Germinal center (tissue), 1 donor: ENCODE measurements at regions not wholly inside any gene's neighbourhood (a gene's known extent, or its start where the extent isn't known, plus 50 kb on each side); places are given as distances from the start of the nearest gene placed in this dataset.
"Not testable (repeated sequence)": the region's sequence is repeated elsewhere in the genome, so short reads cannot be mapped to it uniquely, and the experiment has no call there.

Experiments
- DNase-seq: peaks from one replicate; pipeline ENCODE4 v3.0.0; 2012; ENCODE audit warnings: mixed read lengths, low spot score

DNA sequence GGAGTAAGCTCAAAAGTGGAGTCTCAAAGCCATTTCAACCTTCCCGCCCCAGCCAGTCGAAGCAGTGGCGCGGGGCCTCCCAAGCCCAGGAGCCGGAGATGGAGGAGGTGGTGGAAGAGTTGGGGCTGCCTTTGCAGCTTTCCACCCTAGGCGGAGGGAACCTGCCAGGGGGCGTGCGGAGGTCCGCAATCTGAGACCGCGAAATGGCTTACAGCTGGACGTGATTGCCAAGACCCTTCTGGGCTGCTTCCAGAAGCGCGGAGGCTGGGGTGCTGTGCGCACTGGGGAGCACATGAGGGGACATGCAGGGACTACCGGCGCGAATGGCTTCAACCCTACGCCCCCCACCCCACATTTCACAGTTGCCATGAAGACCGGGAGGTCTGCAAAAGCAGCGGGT, 86.2 kb downstream of the PRR15 start:
- DNase-seq, result no peak

DNA sequence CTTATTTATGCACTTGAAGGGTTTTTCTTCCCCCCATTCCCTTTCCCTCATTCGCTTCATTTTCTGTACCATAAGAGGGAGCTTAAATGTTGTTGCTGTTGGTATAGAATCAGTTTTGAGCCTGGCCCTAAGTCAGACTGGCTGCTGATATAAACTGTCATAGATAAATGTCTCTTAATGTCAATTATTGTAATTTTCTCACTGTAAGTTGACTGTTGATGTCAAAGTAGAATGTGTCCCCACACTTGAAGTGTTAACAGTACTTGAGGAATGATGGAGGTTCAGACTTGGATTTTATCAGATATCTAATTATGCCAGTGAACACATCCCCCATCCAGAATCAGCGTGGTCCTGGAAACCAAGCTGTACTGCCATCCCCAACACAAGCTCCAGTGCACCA, 87.8 kb downstream of the PRR15 start:
- no peak for DNase-seq

DNA sequence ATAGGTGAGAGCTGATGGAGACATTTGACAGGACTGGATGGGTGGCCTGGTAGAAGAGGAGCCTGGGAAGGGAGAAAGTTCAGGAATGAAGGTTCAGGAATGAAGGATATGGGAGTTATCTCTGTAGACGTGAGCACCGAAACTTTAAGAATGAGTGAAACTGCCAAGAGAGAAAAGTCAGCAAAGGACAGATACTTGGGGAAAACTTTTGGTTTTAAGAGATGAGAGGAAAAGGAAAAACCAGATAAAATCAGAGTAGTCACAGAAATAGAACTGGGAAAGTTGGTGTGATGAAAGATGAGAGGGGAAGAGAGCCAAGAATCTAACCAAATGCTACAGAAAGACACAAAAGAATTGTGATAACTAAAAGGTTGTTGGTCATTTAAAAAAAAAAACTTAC, 88.9 kb downstream of the PRR15 start:
- no peak for DNase-seq

DNA sequence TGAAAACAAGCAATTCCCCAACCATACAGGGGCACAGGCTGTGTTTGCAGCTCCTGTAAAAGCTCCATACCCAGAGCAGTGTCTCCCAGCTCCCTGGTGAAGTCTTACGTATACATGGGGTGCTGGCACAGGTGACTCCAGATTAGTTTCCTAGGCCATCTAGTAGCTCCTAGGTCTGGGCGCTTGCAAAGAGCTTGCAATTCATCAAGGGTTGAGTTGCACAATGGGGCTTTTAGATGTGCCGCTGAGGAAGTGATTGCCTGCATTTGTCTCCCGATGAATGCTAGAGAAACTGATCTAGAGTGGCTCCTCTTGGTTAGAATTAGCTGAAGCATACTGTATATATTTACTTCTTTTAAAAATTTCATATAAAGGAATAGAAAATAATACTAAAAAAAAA, 90.7 kb downstream of the PRR15 start:
- not testable (repeated sequence) for DNase-seq

DNA sequence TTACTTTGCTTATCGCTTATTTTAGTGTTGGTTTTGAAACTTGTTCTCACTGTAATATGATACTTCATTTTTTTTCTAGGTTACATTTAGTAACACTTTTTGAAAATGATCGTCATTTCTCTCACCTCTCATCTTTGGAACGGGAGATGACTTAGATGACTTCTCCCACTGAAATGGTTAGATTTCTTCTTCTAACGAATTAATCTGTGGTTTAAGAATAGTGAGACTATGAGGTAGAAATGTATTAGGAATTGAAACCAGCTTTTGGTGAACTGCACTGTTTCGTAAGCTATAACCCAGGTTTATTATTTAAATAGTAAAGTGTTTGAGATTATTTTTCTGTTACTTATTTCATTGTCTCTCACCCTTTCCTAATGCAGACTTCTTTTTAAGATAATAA, 93.7 kb downstream of the PRR15 start:
- DNase-seq, result no peak

DNA sequence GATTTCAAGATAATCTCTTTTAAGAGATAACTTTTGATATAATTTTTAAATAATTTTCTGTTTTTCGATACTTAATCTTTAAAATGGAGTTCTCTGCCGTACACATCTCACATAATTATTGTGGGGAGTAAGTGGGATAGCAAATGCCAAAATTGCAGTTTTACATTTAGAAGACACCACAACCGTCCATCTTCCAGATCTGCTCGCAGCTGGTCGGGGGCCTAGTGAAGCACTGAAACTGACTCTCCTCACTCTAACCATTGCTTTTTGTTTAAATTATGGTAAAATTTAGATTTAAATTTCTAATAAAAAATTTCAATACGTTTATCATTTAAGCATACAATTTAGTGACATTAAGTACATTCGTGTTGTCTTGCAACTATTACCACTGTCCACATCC, 94.2 kb downstream of the PRR15 start:
- DNase-seq, result no peak

DNA sequence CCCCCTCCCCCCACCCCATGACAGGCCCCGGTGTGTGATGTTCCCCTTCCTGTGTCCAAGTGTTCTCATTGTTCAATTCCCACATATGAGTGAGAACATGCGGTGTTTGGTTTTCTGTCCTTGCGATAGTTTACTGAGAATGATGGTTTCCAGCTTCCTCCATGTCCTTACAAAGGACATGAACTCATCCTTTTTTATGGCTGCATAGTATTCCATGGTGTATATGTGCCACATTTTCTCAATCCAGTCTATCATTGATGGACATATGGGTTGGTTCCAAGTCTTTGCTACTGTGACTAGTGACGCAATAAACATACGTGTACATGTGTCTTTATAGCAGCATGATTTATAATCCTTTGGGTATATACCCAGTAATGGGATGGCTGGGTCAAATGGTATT, 95.6 kb downstream of the PRR15 start:
- not testable (repeated sequence) for DNase-seq

DNA sequence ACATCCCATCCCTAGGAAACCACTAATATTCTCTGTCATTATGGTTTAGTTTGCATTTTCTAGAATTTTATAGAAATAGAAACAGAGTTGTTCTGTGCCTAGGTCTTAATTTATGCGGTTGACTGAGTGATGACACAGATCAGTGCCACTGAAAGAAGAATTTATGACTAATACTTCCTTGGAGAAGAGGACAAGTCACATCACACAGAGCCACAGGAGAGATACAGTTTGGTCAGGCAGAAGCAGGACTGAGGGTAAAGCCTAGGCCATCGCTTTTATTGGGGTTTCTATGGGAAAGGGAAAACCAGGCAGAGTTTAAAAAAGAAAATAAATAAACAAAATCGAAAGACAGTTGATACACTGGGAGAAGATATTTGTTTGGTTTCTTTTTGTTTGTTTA, 99.3 kb downstream of the PRR15 start:
- DNase-seq, result not testable (repeated sequence)

DNA sequence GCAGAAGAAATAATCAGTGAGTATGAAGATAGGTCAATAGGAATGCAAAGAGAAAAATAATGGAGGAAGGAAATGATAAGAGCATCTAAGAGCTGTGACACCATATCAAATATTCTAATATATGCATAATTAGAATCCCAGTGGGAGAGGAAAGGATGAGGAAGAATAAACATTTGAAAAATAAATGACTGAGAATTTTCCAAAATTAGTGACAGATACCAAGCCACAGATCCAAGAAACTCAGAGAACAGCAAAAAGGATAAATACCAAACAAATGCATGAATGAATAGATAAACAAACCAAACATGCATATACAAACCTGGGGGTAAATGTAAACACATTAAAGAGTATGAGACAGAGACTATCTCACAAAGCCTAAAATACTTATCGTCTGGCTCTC, 101.4 kb downstream of the PRR15 start:
- DNase-seq, result not testable (repeated sequence)

DNA sequence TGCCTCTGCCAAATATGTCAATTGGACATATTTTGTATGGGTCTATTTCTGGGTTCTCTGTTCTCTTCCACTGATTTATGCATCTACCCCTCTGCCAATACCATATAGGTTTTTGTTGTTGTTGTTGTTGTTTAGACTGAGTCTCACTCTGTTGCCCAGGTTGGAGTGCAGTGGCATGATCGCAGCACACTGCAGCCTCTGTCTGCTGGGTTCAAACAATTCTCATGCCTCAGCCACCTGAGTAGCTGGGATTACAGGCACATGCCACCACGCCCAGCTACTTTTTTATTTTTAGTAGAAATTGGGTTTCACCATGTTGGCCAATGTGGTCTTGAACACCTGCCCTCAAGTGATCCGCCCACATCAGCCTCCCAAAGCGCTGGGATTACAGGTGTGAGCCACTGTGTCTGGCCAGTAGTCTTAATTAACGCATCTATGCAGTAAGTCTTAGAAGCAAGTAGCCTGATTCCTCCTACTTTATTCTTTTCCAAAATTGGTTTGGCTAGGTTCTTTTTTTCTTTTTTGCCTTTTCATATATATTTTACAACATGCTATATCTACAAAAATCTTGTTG, 103.5 kb downstream of the PRR15 start:
- not testable (repeated sequence) for DNase-seq

DNA sequence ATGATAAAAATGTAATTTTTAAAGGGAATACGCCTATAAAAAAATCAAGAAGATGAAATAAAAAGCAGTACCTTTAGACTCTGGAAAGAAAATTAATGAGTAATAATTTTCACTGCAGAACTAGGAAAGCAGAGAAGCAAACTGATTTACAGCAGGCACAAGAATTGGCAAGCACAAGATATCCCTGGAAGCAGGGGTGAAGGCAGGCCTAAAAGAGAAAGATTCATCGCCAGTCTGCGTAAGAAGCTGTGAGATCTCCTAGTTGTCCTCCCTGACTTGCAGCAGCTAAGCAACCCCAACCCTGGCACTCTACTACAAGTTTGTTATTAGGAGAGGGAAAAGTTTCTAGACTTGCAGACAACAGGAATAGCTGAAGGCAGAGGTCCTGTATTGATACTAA, 107.7 kb downstream of the PRR15 start:
- DNase-seq, result not testable (repeated sequence)

DNA sequence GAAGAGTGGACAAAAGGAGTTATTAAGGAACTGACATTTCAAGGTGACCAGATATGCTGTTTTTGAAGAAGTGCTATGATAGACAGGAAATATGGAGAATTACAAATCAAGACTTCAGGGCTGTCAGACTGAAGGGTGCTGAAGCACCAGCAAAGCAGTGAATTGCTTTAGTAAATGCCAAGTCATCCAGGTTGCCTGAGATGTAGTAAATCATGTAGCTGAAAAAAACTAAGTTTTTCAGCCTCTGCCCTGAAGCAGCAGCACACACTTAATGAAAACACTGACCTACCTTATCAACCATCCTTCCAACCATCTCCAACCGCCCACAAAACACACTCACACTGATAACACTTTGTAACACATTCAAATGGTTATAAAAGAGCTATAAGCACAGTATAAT, 110.0 kb downstream of the PRR15 start:
- not testable (repeated sequence) for DNase-seq

DNA sequence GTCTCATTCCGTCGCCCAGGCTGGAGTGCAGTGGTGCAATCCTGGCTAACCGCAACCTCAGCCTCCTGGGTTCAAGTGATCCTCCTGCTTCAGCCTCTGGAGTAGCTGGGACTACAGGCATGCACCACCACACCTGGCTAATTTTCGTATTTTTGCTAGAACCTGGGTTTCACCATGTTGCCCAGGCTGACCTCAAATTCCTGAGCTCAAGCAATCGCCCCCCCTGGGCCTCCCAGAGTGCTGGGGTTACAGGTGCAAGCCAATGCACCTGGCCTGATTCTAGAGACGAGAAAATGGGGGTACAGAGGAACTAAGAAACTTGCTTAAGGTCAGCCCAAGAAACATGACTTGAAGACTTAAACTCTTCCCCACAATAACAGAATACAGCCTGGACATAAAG, 111.0 kb downstream of the PRR15 start:
- DNase-seq, result not testable (repeated sequence)

DNA sequence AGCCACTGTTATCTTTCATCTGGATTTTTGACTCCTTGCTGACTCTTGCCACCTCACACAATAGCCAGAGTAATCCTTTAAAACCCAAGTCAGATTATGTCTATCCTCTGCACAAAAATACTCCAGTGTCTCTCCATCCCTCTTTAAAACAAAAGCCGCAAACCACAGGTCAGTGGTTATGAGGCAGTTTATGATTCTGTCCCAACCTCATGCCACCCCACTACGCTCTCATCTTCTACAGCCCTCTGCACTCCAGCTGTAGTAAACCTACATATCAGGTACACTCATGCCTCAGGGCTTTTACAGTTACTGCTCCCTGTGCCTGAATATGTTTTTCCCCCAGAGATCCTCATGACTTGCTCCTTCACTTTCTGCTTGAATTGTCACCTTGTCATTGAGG, 113.6 kb downstream of the PRR15 start:
- DNase-seq, result not testable (repeated sequence)

DNA sequence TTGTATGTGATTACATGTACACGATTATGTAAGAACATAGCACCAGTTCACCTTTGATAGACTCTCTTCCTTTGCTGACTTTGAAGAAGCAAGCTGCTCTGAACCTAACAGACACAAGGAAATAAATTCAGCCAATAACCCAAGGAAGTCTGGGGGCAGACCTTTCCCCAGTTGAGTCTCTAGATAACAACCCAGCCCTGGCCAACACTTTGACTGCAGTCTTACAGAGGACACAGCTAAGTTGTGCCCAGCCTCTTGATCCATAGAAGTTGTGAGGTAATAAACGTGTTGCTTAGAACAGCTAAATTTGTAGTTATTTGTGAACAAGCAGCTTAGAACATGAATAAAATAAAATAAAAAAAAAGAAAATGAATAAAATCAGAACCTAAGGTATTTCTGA, 116.3 kb downstream of the PRR15 start:
- not testable (repeated sequence) for DNase-seq

DNA sequence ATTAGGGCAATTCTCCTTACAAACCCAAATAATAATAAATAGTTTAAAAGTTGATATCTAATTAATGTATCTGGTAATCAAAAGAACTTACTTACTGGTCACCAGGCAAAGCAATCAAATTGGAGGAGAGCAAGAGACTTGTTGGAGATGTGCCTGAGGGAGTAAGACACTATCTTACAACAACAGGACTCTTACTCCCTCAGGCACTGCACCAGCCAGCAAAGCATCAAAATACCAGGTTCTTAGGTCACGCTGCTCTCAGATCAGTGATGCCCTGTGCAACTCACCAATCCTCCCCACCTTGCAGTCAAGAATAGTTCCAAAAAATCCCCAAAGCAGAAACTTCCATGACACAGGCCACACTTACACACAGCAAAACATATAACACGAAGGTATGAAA, 117.0 kb downstream of the PRR15 start:
- not testable (repeated sequence) for DNase-seq

DNA sequence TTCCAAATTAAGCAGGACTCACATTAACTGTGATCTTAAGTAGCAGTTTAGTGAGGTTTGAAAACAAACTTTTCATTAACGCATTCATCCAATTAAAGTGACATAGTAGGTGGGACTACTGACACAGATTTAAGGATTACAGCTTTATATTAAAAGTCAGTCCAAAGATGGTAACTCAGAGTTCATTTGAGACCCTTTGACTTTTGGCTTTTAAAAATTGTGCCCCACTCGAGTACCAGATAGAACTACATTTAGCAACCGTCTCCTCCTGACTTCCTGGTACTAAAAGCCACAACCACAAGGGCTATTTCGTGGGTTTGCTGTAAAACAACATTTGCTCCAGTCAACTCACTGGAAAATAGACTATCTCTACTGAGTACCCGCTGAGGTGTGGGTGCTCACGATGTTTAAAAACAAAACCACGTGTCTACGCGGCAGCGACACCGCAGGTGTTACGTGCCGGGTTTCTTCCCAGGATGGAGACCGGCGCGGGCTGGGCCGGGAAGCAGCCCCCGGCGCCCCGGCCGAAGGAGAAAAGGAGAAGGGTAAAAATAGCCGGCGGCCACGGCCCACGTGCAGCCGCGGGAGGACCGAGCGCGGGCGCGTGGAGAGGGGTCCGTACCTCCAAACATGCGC, 120.6 kb downstream of the PRR15 start:
- not testable (repeated sequence) for DNase-seq

DNA sequence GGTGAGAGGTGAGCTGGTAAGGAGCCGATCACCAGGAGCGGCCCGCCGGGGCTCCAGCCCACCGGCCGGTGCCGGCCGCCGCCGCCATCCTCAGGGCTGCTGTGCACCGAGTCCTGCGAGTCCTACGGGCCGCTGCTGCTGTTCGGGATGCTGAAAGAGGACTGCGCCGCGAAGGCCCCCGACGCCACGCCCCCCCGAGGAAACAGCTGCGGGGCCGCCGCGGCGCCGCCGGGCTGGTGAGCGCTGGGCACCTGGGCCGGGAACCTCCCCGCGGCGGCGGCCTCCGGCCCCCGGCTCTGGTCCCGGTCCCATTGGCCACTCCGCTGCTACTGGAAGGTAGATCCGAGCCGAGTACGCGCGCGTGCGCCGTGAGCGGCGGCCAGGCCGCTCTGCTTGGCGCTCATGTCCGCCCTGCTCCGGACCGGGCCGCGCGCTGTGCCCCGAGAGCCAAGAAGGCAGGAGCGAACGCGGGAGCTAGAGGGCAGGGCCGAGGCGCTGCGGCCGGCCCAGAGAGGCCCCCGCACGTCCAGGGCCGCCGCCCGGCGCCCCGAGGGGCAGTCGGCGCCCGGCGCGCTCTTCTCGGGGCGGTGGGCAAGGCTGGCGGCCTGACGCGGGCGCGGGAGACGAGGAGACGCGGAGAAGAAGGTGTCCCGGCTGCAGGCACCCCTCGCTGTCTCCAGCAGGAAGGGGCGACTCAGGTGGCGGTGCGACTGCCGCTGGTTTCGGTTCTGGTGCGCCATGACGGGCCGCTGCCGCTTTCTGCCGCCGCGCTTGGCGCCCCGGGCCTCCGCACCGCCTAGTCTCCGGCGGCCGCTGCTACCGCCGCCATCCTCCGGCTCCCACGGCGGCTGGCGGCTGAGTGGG, 121.3 kb upstream of the WIPF3 start:
- peak; percentile 46 for DNase-seq

DNA sequence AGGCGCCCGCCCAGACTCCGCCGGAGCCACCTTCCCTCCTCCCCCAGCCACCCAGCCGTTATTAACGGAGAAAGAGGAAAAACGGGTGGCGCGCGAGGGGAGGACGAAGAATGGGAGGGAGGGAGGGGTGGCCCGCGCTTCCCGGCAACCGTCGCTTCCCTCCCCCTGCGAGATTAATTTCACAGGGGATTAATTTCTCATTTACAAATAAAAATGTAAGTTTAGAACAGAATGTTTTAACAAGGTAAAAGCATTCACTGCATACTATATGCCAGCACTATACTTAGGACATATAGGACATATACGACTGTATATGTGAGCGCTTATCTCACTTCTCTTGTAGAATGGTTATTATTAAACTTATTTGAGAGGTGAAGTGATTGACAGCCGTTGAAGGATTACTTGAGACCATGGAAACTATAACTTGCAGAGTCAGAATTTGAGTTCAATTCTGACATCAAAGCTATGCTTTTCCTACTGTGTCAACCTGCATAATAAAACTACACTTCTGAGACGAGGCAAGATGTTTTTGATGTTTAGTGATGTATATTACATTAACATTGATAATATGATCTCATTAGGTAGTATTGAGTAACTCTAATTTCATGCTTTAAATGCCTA, 120.5 kb upstream of the WIPF3 start:
- DNase-seq, result peak; percentile 1

DNA sequence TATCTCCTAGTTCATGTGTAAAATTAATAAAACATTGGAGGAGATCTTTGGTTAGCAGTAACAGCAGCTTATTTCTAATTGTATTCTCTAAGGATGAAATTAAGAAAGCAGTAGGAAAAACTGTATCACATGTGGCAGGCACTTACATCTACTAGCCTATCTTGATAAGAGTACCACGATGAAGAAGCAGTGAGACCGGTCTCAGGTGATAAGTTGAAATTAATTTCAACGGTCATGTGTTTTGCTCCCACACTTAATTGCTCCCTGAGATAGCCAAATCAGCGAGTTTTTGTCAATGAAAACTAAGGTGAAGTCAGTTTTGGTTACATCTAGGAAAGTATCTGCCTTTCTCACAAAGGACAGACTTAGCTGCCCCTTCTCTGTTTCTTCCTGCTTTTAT, 115.8 kb upstream of the WIPF3 start:
- not testable (repeated sequence) for DNase-seq

DNA sequence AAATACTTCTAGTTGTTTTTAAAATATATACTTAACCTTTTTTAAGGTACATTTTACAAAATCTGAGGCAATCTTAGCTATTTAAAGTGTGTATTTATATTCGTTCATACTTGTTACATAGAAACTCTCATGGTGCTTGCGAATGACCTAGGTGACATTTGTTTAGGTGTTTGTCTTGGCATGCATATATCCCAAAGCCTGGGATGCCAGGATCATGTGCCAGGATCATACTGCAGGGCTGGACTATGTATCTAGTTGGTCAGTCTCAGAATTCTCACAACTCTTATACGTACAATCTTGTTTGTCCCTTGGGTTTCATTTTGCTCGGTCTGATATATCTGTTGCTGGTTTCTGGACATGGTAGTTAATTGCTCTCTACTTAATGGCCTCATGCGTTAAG, 109.9 kb upstream of the WIPF3 start:
- DNase-seq, result not testable (repeated sequence)

DNA sequence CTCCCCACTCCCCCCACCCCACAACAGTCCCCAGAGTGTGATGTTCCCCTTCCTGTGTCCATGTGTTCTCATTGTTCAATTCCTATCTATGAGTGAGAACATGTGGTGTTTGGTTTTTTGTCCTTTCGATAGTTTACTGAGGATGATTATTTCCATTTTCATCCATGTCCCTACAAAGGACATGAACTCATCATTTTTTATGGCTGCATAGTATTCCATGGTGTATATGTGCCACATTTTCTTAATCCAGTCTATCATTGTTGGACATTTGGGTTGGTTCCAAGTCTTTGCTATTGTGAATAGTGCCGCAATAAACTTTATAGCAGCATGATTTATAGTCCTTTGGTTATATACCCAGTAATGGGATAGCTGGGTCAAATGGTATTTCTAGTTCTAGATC, 106.6 kb upstream of the WIPF3 start:
- not testable (repeated sequence) for DNase-seq

DNA sequence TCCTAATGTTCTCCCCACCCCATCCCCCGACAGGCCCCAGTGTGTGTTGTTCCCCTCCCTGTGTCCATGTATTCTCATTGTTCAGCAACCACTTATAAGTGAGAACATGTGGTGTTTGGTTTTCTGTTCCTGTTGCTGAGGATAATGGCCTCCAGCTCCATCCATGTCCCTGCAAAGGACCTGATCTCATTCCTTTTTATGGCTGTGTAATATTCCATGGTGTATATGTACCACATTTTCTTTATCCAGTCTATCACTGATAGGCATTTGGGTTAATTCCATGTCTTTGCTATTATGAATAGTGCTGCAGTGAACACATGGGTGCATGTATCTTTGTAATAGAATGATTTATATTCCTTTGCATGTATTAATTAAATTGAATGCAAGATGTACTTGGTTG, 104.8 kb upstream of the WIPF3 start:
- not testable (repeated sequence) for DNase-seq
